Vagina (tissue), 2 donors: ENCODE measurements at regions not wholly inside any gene's neighbourhood (a gene's known extent, or its start where the extent isn't known, plus 50 kb on each side); places are given as distances from the start of the nearest gene placed in this dataset.

Experiments
- DNase-seq, 2 donors: peaks; one replicate each; pipeline ENCODE4 v3.0.0-alpha.2; 2017; ENCODE audit errors: extremely low spot score in 2 of 2
- H3K27ac ChIP-seq: fragments of 200-600 bp; sonication (generic); one replicate; pipeline ENCODE4 v1.5.1; 2019
- H3K27me3 ChIP-seq: fragments of 200-600 bp; sonication (generic); one replicate; pipeline ENCODE4 v1.5.1; 2019
- H3K36me3 ChIP-seq, 2 donors: fragments of 200-600 bp; sonication (generic); one replicate each; pipeline ENCODE4 v1.5.1; 2017 to 2019
- H3K4me1 ChIP-seq: fragments of 200-600 bp; sonication (generic); one replicate; pipeline ENCODE4 v1.5.1; 2019
- H3K4me3 ChIP-seq, 2 donors: fragments of 200-600 bp; sonication (generic); 1 replicate in 1 of 2; 2 replicates in 1 of 2; pipeline ENCODE4 v1.5.1; 2016 to 2019
- H3K9me3 ChIP-seq: fragments of 200-600 bp; sonication (generic); one replicate; pipeline ENCODE4 v1.5.1; 2019
- POLR2A ChIP-seq, 2 donors: fragments of 450-650 bp; IDR thresholded peaks; one replicate each; pipeline ENCODE4 v1.6.1; 2017; ENCODE audit warnings: antibody characterized with exemption in 2 of 2, mild to moderate bottlenecking in 2 of 2, moderate library complexity in 2 of 2
- POLR2AphosphoS5 ChIP-seq, 2 donors: sonication (generic); formaldehyde crosslinking; IDR thresholded peaks; one replicate each; pipeline ENCODE4 v1.9.0; 2017; ENCODE audit warnings: antibody characterized with exemption in 2 of 2, mild to moderate bottlenecking in 2 of 2, low read depth in 1 of 2; ENCODE audit not compliant: insufficient read depth in 1 of 2
- intact Hi-C: fragments of 100-400 bp; cut with DNase I; formaldehyde crosslinking; loops from one replicate; pipeline ENCODE4 v1.15.1; 2023
- TF ChIP-seq, protein P1 (sequence below), 3 experiments: fragments of 450-650 bp in 2 of 3; fragments of 200-600 bp in 1 of 3; sonication (generic) in 1 of 3; IDR thresholded peaks; one replicate each; pipeline ENCODE4 v1.5.1; 2017 to 2019; ENCODE audit warnings: antibody characterized with exemption in 3 of 3, mild to moderate bottlenecking in 2 of 3, moderate library complexity in 2 of 3

DNA sequence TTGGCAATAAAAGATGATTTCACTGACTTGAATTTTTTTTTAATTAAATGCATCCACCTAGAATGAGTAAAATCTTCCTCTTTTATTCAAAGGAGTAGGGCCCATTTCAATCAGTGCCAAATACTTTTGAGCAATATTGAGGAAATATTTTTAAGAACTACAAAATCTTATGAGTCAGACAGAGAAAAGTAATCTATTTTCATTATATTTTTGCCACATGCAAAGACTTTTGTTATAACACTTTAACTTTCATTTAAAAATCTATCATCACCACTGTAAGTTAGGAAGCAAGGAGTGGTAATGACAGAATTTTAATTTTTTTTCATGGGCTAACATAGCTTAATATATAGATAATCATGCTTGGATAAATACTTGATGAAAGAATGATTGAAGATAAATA is 345.2 kb upstream of the KITLG start:
- H3K9me3 ChIP-seq, result no peaks in the 10 kb centered on the region
- no peak overlapping the region for H3K27ac ChIP-seq
- intact Hi-C loops, result no loop called here
- no peaks in the 10 kb centered on the region for H3K27me3 ChIP-seq
- no peak for DNase-seq
- TF ChIP-seq POLR2AphosphoS5 (IDR thresholded peaks at IDR 0.05; ENCODE audit: insufficient read depth in 1 of 2, low read depth in 1 of 2), result no peak
- no peak for TF ChIP-seq POLR2A (IDR thresholded peaks at IDR 0.05)
- TF ChIP-seq, protein P1, sequence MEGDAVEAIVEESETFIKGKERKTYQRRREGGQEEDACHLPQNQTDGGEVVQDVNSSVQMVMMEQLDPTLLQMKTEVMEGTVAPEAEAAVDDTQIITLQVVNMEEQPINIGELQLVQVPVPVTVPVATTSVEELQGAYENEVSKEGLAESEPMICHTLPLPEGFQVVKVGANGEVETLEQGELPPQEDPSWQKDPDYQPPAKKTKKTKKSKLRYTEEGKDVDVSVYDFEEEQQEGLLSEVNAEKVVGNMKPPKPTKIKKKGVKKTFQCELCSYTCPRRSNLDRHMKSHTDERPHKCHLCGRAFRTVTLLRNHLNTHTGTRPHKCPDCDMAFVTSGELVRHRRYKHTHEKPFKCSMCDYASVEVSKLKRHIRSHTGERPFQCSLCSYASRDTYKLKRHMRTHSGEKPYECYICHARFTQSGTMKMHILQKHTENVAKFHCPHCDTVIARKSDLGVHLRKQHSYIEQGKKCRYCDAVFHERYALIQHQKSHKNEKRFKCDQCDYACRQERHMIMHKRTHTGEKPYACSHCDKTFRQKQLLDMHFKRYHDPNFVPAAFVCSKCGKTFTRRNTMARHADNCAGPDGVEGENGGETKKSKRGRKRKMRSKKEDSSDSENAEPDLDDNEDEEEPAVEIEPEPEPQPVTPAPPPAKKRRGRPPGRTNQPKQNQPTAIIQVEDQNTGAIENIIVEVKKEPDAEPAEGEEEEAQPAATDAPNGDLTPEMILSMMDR (IDR thresholded peaks at IDR 0.05), result no peak
- H3K4me1 ChIP-seq, result peaks cover 6% of the 10 kb centered on the region
- no peaks in the 10 kb centered on the region for H3K36me3 ChIP-seq
- no peak overlapping the region for H3K4me3 ChIP-seq

DNA sequence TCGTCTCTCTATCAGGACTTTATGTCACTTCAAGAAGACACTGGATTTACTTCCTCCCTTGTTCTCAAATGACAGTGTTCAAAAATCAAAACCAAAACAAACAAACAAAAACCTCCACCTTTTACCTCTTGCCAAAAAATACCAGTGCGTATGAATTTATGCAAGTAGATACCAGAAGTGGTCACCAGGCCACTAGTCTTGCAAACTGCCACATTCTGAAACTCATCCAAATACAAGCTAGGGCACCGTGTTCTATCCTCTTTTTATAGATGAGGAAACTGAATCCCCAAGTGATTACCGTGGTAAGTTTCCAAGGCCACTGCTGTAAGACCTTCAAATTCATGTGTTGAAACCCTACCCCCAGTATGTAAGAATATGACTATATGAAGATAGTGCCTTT is 343.9 kb upstream of the KITLG start:
- Histone ChIP-seq H3K4me1 (peaks cover 6% of the 10 kb centered on the region), H3K9me3 (no peaks in the 10 kb centered on the region), H3K27me3 (no peaks in the 10 kb centered on the region), H3K27ac (no peak overlapping the region), H3K4me3 (no peak overlapping the region), H3K36me3 (no peaks in the 10 kb centered on the region)
- TF ChIP-seq, protein P1 (IDR thresholded peaks at IDR 0.05), result no peak
- TF ChIP-seq POLR2AphosphoS5 (IDR thresholded peaks at IDR 0.05; ENCODE audit: insufficient read depth in 1 of 2, low read depth in 1 of 2) (no peak), POLR2A (IDR thresholded peaks at IDR 0.05) (no peak)
- no peak for DNase-seq
- intact Hi-C loops, result no loop called here

DNA sequence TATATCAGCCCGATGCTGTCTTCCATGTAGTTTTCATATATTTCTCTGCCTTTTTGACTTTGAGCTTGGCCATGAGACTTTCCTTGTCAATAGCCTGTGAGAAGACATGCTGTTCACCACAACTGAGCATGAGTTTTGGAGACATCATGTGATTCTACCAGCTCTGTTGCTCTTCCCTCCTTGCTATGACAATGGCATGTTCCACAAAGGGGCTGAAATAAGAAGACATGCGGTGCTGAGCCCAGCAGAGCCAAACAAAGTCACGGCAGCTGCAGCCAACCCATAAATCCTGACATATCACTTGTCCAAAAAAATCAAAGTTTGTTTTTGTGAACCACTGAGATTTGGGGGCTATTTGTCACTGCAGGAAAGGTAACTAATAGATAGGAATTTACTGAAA is 343.4 kb upstream of the KITLG start:
- Histone ChIP-seq H3K9me3 (no peaks in the 10 kb centered on the region), H3K27ac (no peak overlapping the region), H3K4me1 (peaks cover 6% of the 10 kb centered on the region), H3K36me3 (no peaks in the 10 kb centered on the region), H3K27me3 (no peaks in the 10 kb centered on the region), H3K4me3 (no peak overlapping the region)
- TF ChIP-seq POLR2A (IDR thresholded peaks at IDR 0.05), result no peak
- TF ChIP-seq POLR2AphosphoS5 (IDR thresholded peaks at IDR 0.05; ENCODE audit: insufficient read depth in 1 of 2, low read depth in 1 of 2), result no peak
- TF ChIP-seq, protein P1 (IDR thresholded peaks at IDR 0.05), result no peak
- no peak for DNase-seq
- intact Hi-C loops, result no loop called here

DNA sequence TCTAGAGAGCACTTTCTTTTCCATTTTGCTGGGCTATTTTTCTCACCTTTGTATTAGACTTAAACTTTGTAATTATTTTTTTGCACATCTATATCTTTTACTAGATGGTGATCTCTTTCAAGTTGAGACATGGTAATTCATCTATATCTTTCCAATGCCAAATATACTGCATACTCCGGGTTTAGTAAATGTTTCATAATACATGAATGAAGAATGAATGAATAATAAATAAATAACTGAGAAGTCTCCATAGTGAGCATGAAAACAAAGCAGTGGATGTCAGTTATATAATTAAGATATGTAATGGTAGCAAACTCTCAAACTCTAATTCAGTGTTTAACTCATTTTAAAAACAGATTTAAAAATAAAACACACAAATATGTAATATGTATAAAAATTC is 342.5 kb upstream of the KITLG start:
- Histone ChIP-seq H3K9me3 (no peaks in the 10 kb centered on the region), H3K27me3 (no peaks in the 10 kb centered on the region), H3K4me1 (peaks cover 6% of the 10 kb centered on the region), H3K36me3 (no peaks in the 10 kb centered on the region), H3K27ac (no peak overlapping the region), H3K4me3 (no peak overlapping the region)
- TF ChIP-seq POLR2A (IDR thresholded peaks at IDR 0.05) (no peak), POLR2AphosphoS5 (IDR thresholded peaks at IDR 0.05; ENCODE audit: insufficient read depth in 1 of 2, low read depth in 1 of 2) (no peak)
- TF ChIP-seq, protein P1 (IDR thresholded peaks at IDR 0.05), result no peak
- intact Hi-C loops, result no loop called here
- DNase-seq, result no peak

DNA sequence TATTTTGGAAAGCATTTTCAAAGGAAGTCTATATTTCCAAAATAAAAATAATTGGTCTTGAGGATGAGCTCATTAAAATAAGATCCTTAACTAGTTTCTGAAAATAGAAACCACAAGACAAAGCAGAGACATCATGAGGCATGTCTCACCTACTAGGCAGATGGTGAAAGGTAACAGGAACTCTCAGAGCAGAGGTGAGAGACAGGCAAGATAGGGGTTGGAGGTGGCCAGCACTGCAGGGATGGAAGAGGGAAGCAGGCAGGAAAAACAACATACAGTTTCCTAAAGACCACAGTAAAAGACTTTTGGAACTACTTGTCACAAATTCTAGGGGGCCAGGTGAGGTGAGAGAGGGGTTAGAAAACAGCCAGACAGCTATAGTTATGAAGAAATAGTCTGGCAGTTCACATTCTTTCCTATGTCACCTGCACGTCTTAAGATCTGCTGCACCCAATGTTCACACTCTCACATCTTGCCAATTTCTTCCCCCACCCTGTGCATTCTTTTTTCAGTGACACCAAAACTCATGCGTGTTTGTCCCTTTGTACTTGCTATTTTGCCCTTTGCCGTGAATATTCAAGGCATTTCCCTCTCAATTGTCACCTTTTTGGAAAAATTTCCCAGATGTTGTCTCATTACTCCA is 341.7 kb upstream of the KITLG start:
- Histone ChIP-seq H3K36me3 (no peaks in the 10 kb centered on the region), H3K4me3 (no peak overlapping the region), H3K27me3 (no peaks in the 10 kb centered on the region), H3K4me1 (peaks cover 6% of the 10 kb centered on the region), H3K27ac (no peak overlapping the region), H3K9me3 (no peaks in the 10 kb centered on the region)
- DNase-seq, result no peak
- intact Hi-C loops, result no loop called here
- TF ChIP-seq, protein P1 (IDR thresholded peaks at IDR 0.05), result no peak
- TF ChIP-seq POLR2AphosphoS5 (IDR thresholded peaks at IDR 0.05; ENCODE audit: insufficient read depth in 1 of 2, low read depth in 1 of 2) (no peak), POLR2A (IDR thresholded peaks at IDR 0.05) (no peak)
